ACC112 (cell line): ENCODE measurements at regions not wholly inside any gene's neighbourhood (a gene's known extent, or its start where the extent isn't known, plus 50 kb on each side); places are given as distances from the start of the nearest gene placed in this dataset.

Experiments
- H2AFZ ChIP-seq: fragments of 200-600 bp; sonication (generic); one replicate; pipeline ENCODE4 v1.6.0; 2017; ENCODE audit warnings: antibody characterized with exemption, low read length; ENCODE audit not compliant: unreplicated experiment
- H3K27ac ChIP-seq: fragments of 200-600 bp; sonication (generic); 2 replicates; pipeline ENCODE4 v1.5.1; 2014; ENCODE audit warnings: low read depth, mild to moderate bottlenecking, antibody characterized with exemption, low read length, moderate library complexity
- H3K27me3 ChIP-seq: fragments of 200-600 bp; sonication (generic); 2 replicates; pipeline ENCODE4 v1.6.1; 2014; ENCODE audit warnings: mild to moderate bottlenecking, antibody characterized with exemption, low read length, moderate library complexity, mixed read lengths; ENCODE audit not compliant: insufficient read depth
- H3K36me3 ChIP-seq: fragments of 200-600 bp; sonication (generic); 2 replicates; pipeline ENCODE4 v1.6.1; 2016; ENCODE audit warnings: mild to moderate bottlenecking, antibody characterized with exemption, low read length, moderate library complexity, mixed read lengths; ENCODE audit not compliant: insufficient read depth
- H3K4me1 ChIP-seq: fragments of 200-600 bp; sonication (generic); one replicate; pipeline ENCODE4 v1.6.1; 2016; ENCODE audit warnings: low read length, mixed read lengths; ENCODE audit not compliant: insufficient read depth, unreplicated experiment, control insufficient read depth
- H3K4me3 ChIP-seq: fragments of 200-600 bp; sonication (generic); 2 replicates; pipeline ENCODE4 v1.5.1; 2014; ENCODE audit warnings: mild to moderate bottlenecking, low read depth, low read length
- H3K79me2 ChIP-seq: fragments of 200-600 bp; sonication (generic); one replicate; pipeline ENCODE4 v1.6.0; 2016; ENCODE audit warnings: low read length; ENCODE audit not compliant: control insufficient read depth, unreplicated experiment, insufficient read depth

- Histone ChIP-seq H3K27ac (no peak overlapping the region; the same call in 1 of the 2 replicates), H3K4me3 (no peak overlapping the region), H3K79me2 (no peaks in the 10 kb centered on the region), H2AFZ (peak overlapping the region; percentile 41), H3K36me3 (peaks cover 8% of the 10 kb centered on the region; the same call in 1 of the 2 replicates), H3K27me3 (no peaks in the 10 kb centered on the region), H3K4me1 (peaks cover 51% of the 10 kb centered on the region)
Observed at GRCh38 chr7:81606078-81606863, 163.6 kb downstream of the HGF start.

DNA sequence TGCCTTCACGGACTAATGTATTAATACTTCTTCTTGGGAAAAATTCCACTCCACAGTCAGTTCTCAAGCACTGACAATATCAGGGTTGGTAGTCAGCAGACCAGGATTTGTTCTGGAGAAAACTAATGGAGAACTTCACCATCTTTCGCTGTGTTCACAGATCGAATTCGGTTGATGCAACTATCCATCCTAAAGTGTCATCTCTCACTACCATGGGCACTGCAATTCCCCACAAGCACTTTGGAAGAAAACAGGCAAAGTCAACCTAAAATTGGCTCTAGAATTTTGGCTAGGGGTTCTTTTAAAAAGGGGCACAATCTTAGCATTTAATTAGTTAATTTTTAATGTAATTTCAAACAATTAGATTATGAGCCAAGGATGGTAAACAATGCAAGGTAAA is 164.4 kb downstream of the HGF start:
- H3K27ac ChIP-seq, result peak overlapping the region; percentile 97
- no peaks in the 10 kb centered on the region for H3K79me2 ChIP-seq
- H3K27me3 ChIP-seq, result no peaks in the 10 kb centered on the region
- H2AFZ ChIP-seq, result no peak overlapping the region
- no peak overlapping the region for H3K4me3 ChIP-seq
- H3K4me1 ChIP-seq, result peaks cover 57% of the 10 kb centered on the region
- peaks cover 8% of the 10 kb centered on the region; the same call in 1 of the 2 replicates for H3K36me3 ChIP-seq

DNA sequence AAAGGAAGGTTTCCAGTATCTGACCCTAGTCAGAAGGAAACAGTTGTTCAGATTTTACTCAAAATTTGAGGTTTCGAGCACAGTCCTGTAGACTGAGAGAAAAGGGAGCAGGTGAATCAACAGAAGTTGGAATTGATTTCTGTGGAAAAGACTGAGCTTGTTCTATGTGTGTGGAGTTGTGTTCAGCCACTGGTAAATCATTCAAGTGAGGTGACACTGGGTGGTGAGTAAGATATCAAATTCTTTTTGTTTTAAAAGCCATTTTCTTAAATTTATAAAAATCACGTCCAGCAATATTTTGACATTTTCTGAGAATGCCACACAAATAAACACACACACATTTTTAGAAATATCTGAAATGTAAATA is 165.1 kb downstream of the HGF start:
- Histone ChIP-seq H3K4me3 (no peak overlapping the region), H3K4me1 (peaks cover 63% of the 10 kb centered on the region), H3K79me2 (no peaks in the 10 kb centered on the region), H2AFZ (peak overlapping the region; percentile 99), H3K27ac (peak overlapping the region; percentile 97), H3K27me3 (no peaks in the 10 kb centered on the region), H3K36me3 (peaks cover 8% of the 10 kb centered on the region; the same call in 1 of the 2 replicates)

- Histone ChIP-seq H3K4me1 (peaks cover 61% of the 10 kb centered on the region), H3K27ac (peak overlapping the region; percentile 97), H3K79me2 (no peaks in the 10 kb centered on the region), H3K4me3 (peak overlapping the region; percentile 36), H3K36me3 (peaks cover 8% of the 10 kb centered on the region; the same call in 1 of the 2 replicates), H2AFZ (peak overlapping the region; percentile 99), H3K27me3 (no peaks in the 10 kb centered on the region)
Observed at GRCh38 chr7:81604075-81604807, 165.6 kb downstream of the HGF start.

- peaks cover 60% of the 10 kb centered on the region for H3K4me1 ChIP-seq
- H3K36me3 ChIP-seq, result peaks cover 5% of the 10 kb centered on the region; the same call in 1 of the 2 replicates
- H2AFZ ChIP-seq, result peak overlapping the region; percentile 54
- H3K27me3 ChIP-seq, result no peaks in the 10 kb centered on the region
- H3K27ac ChIP-seq, result no peak overlapping the region
- no peak overlapping the region for H3K4me3 ChIP-seq
- no peaks in the 10 kb centered on the region for H3K79me2 ChIP-seq
Observed at GRCh38 chr7:81600608-81601007, 169.2 kb downstream of the HGF start.

DNA sequence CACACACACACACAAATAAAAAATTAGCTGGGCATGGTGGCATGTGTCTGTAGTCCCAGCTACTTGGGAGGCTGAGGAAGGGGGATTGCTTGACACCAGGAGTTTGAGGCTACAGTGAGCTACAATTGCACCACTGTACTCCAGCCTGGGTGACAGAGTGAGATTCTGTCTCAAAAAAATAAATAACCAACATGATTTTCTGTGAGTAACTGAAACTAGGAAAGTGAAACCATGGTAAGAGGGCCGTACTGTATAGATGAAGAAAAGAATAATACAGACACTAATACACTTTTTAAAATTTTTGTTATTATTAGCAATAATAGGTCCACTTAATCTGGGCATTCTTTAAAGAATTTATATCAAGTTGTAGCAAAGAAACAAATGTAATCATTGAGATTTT is 170.9 kb downstream of the HGF start:
- Histone ChIP-seq H3K4me1 (peaks cover 45% of the 10 kb centered on the region), H3K36me3 (peaks cover 5% of the 10 kb centered on the region; the same call in 1 of the 2 replicates), H3K4me3 (no peak overlapping the region), H3K79me2 (no peaks in the 10 kb centered on the region), H2AFZ (no peak overlapping the region), H3K27me3 (no peaks in the 10 kb centered on the region), H3K27ac (no peak overlapping the region)

GRCh38 chr7:81594767-81595166 is 175.1 kb downstream of the HGF start:
- Histone ChIP-seq H3K4me1 (peaks cover 12% of the 10 kb centered on the region), H3K4me3 (no peak overlapping the region), H3K36me3 (no peaks in the 10 kb centered on the region), H3K27ac (no peak overlapping the region), H3K79me2 (no peaks in the 10 kb centered on the region), H2AFZ (no peak overlapping the region), H3K27me3 (no peaks in the 10 kb centered on the region)

GRCh38 chr7:81590131-81590530 is 179.7 kb downstream of the HGF start:
- Histone ChIP-seq H3K27ac (no peak overlapping the region), H3K79me2 (no peaks in the 10 kb centered on the region), H3K4me1 (peaks cover 4% of the 10 kb centered on the region), H3K27me3 (no peaks in the 10 kb centered on the region), H3K4me3 (no peak overlapping the region), H3K36me3 (no peaks in the 10 kb centered on the region), H2AFZ (peak overlapping the region; percentile 25)

DNA sequence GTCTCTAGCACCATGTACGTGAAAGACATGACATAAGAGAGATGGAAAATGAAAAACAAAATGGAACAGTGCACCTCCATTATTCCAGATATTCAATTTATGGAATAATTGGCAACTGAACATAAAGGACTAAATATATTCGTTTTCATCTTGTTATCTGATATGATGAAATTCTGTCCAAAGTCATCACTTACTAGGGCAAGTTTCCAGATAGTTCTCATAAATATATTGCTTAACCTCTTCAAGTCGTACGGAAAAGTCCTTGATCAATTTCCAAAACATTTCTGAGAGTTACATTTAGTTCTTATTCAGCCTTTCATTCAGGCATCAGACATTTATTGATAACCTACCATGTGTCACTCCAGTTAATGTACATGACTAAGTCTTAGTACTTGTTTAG is 185.2 kb downstream of the HGF start:
- Histone ChIP-seq H2AFZ (no peak overlapping the region), H3K79me2 (no peaks in the 10 kb centered on the region), H3K27ac (peak overlapping the region; percentile 75), H3K27me3 (no peaks in the 10 kb centered on the region), H3K4me1 (peaks cover 20% of the 10 kb centered on the region), H3K36me3 (no peaks in the 10 kb centered on the region), H3K4me3 (peak overlapping the region; percentile 31; the same call in 1 of the 2 replicates)

DNA sequence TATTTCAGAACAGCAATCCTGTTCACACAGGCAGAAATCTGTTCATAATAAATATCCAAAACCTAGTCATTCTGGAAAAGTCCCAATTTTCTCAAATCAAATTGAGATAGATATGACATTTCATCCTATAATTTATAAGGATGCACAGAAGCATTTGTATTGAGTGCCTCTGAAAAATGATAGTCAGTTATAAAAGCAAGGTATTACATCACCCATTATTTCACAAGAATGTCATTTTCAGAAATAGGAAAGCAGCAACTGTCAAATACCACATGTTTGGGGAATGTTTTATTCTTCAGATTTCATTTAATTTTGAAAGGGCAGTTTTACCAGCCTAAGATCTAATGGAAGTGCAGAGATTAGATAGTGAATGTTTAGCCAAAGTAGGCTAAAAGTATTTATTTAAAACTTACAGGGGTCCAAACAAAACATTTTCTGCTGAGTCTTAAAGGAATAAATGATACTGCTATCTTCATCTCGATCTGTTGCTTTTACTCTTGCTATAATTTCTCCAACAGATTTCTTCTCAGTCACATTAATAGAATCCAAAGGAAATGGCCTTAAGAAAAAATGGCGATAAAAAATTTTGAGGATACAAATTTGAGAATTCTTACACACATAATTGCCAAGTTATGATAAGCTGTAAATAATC is 185.8 kb downstream of the HGF start:
- Histone ChIP-seq H3K27me3 (no peaks in the 10 kb centered on the region), H3K4me1 (peaks cover 20% of the 10 kb centered on the region), H3K36me3 (no peaks in the 10 kb centered on the region), H3K79me2 (no peaks in the 10 kb centered on the region), H3K4me3 (no peak overlapping the region), H2AFZ (peak overlapping the region; percentile 59), H3K27ac (peak overlapping the region; percentile 75)
